HepG2 (cell line): ENCODE measurements at regions not wholly inside any gene's neighbourhood (a gene's known extent, or its start where the extent isn't known, plus 50 kb on each side); places are given as distances from the start of the nearest gene placed in this dataset.

Source experiments
- ATAC-seq: fragments of 200-7000 bp; cut with Tn5 transposase; 3 replicates; pipeline ENCODE4 v1.9.1; 2020; ENCODE audit warnings: mild to moderate bottlenecking, moderate library complexity
- BruUV-seq: library from RNA; stranded (reverse); fragments of 400-500 nt; replicated peaks from 2 replicates; lab custom pipeline; 2021; lab: Mats Ljungman, UMichigan
- CTCF ChIA-PET: fragments of 300-600 bp; formaldehyde crosslinking; extraction: SDS; loops from one replicate; lab custom pipeline; 2021; ENCODE audit warnings: low total read pairs, inconsistent platforms, low intra/inter-chr PET ratio; lab: Yijun Ruan, JAX
- POLR2A ChIA-PET: fragments of 350-600 bp; sonication (Branson Sonifier 250); formaldehyde crosslinking; loops from one replicate; lab custom pipeline; 2020; ENCODE audit warnings: antibody characterized with exemption, inconsistent platforms; lab: Yijun Ruan, JAX
- DNase-seq: peaks from one replicate; pipeline ENCODE4 v3.0.0-alpha.2; 2015; ENCODE audit warnings: low spot score
- FAIRE-seq: peaks from 3 replicates; lab custom pipeline; 2011; peaks lifted over from hg19 to GRCh38; lab: Jason Lieb, UNC
- H2AFZ ChIP-seq: one replicate; pipeline ENCODE4 v1.6.1; 2011; ENCODE audit warnings: low read length, inconsistent platforms
- H3K27ac ChIP-seq: fragments of 300-600 bp; 3 replicates; pipeline ENCODE4 v1.8.0; 2011; ENCODE audit warnings: mixed run types, mild to moderate bottlenecking, mixed read lengths, low read length, inconsistent platforms; ENCODE audit not compliant: insufficient read depth; ENCODE audit errors: extremely low read length
- H3K27me3 ChIP-seq, 2 experiments: fragments of 200-600 bp in 1 of 2; 2 replicates in 1 of 2; 3 replicates in 1 of 2; pipeline versions ENCODE4 v1.6.0 to v1.8.0; 2011; ENCODE audit warnings: low read length in 2 of 2, mild to moderate bottlenecking in 2 of 2, moderate library complexity in 2 of 2, inconsistent platforms in 1 of 2; ENCODE audit not compliant: insufficient read depth in 2 of 2, control insufficient read depth in 1 of 2
- H3K36me3 ChIP-seq, 2 experiments: fragments of 200-600 bp in 1 of 2; replicated peaks in 1 of 2; 2 replicates in 1 of 2; 3 replicates in 1 of 2; pipeline versions ENCODE4 v1.5.1 to v1.8.0; 2011; ENCODE audit warnings: low read length in 2 of 2, inconsistent platforms in 1 of 2; ENCODE audit not compliant: insufficient read depth in 2 of 2, control insufficient read depth in 1 of 2
- H3K4me1 ChIP-seq: 2 replicates; pipeline ENCODE4 v1.5.1; 2012; ENCODE audit warnings: low read length, inconsistent platforms; ENCODE audit not compliant: insufficient read depth
- H3K4me2 ChIP-seq: 2 replicates; pipeline ENCODE4 v1.6.0; 2011; ENCODE audit warnings: low read depth, low read length, inconsistent platforms
- H3K4me3 ChIP-seq, 3 experiments: fragments of 200-600 bp in 1 of 3; sonication (generic), shearing (Covaris generic) in 1 of 3; replicated peaks in 1 of 3; 2 replicates each; pipeline ENCODE4 v1.5.1; 2011 to 2016; ENCODE audit warnings: low read length in 3 of 3, inconsistent platforms in 2 of 3, low read depth in 2 of 3, mild to moderate bottlenecking in 2 of 3, control low read depth in 1 of 3, mixed read lengths in 1 of 3; ENCODE audit not compliant: insufficient read depth in 1 of 3
- H3K79me2 ChIP-seq: one replicate; pipeline ENCODE4 v1.6.1; 2011; ENCODE audit warnings: low read length, inconsistent platforms; ENCODE audit not compliant: insufficient read depth
- H3K9ac ChIP-seq: 2 replicates; pipeline ENCODE4 v1.6.0; 2011; ENCODE audit warnings: mild to moderate bottlenecking, low read depth, low read length, inconsistent platforms; ENCODE audit not compliant: insufficient read depth
- H3K9me3 ChIP-seq: 2 replicates; pipeline ENCODE4 v1.5.1; 2012; ENCODE audit warnings: mild to moderate bottlenecking, low read length
- H4K20me1 ChIP-seq: 2 replicates; pipeline ENCODE4 v1.6.0; 2011; ENCODE audit warnings: inconsistent platforms, mild to moderate bottlenecking, low read length, moderate library complexity; ENCODE audit not compliant: insufficient read depth
- HDAC1 ChIP-seq: sonication (generic); formaldehyde crosslinking; IDR thresholded peaks from 2 replicates; pipeline ENCODE4 v1.5.1; 2020; ENCODE audit warnings: mild to moderate bottlenecking, missing genetic modification reagents
- MAFK ChIP-seq, 2 experiments: IDR thresholded peaks in 1 of 2; conservative IDR thresholded peaks in 1 of 2; 2 replicates each; pipeline ENCODE4 v1.6.1; 2011; ENCODE audit warnings: improper control_type of control experiment in 2 of 2, low read length in 2 of 2
- MED8 ChIP-seq: sonication (generic); formaldehyde crosslinking; IDR thresholded peaks from 2 replicates; pipeline ENCODE4 v1.8.1; 2023; ENCODE audit warnings: mild to moderate bottlenecking, missing genetic modification reagents; ENCODE audit not compliant: insufficient replicate concordance
- PCBP2 ChIP-seq: fragments of 200-400 bp; formaldehyde crosslinking; optimal IDR thresholded peaks from 2 replicates; pipeline ENCODE3; 2018; ENCODE audit warnings: low read length, low read depth; ENCODE audit not compliant: poor library complexity, severe bottlenecking
- REPIN1 ChIP-seq: sonication (generic); formaldehyde crosslinking; IDR thresholded peaks from 2 replicates; pipeline ENCODE4 v1.8.0; 2022; ENCODE audit warnings: missing genetic modification reagents, low read depth, mild to moderate bottlenecking, borderline replicate concordance
- SPEN ChIP-seq: sonication (generic); formaldehyde crosslinking; IDR thresholded peaks from 2 replicates; pipeline ENCODE4 v1.5.1; 2020; ENCODE audit warnings: low read depth, mild to moderate bottlenecking, missing genetic modification reagents
- TEAD2 ChIP-seq: sonication (generic); formaldehyde crosslinking; IDR thresholded peaks from 2 replicates; pipeline ENCODE4 v1.9.0; 2021; ENCODE audit warnings: missing genetic modification reagents
- ZBTB42 ChIP-seq: sonication (generic); formaldehyde crosslinking; IDR thresholded peaks from 2 replicates; pipeline ENCODE4 v1.5.0; 2020; ENCODE audit warnings: mild to moderate bottlenecking, missing genetic modification reagents
- ZFX ChIP-seq: sonication (generic); formaldehyde crosslinking; IDR thresholded peaks from 2 replicates; pipeline ENCODE4 v1.4.0; 2020; ENCODE audit warnings: mild to moderate bottlenecking, low read depth, missing genetic modification reagents, moderate library complexity
- ZNF274 ChIP-seq: sonication (generic); formaldehyde crosslinking; IDR thresholded peaks from 2 replicates; pipeline ENCODE4 v1.5.1; 2020; ENCODE audit warnings: mild to moderate bottlenecking, missing genetic modification reagents
- ZNF331 ChIP-seq: sonication (generic); formaldehyde crosslinking; IDR thresholded peaks from 2 replicates; pipeline ENCODE4 v1.4.0; 2020; ENCODE audit warnings: missing genetic modification reagents
- WGBS: methylation state at CpG from one replicate; pipeline ENCODE4 v1.1.6; 2017; ENCODE audit warnings: low lambda C conversion rate; 5-methylcytosine and 5-hydroxymethylcytosine counted together
- in situ Hi-C: cut with HindIII; loops from 2 replicates; pipeline ENCODE4 v1.10.0; 2017; ENCODE audit warnings: low pct_unique_long_range_greater_than_20kb; ENCODE audit not compliant: extremely low pct_ligation_motif_present
- intact Hi-C: fragments of 100-400 bp; cut with micrococcal nuclease; formaldehyde crosslinking; loops from one replicate; pipeline ENCODE4 v1.10.0; 2022; ENCODE audit not compliant: unreplicated experiment
- TF ChIP-seq, protein P1 (sequence below): sonication (generic); formaldehyde crosslinking; IDR thresholded peaks from 2 replicates; pipeline ENCODE4 v1.4.0; 2020; ENCODE audit warnings: mild to moderate bottlenecking, missing genetic modification reagents
- TF ChIP-seq, protein P2 (sequence below): sonication (generic); formaldehyde crosslinking; IDR thresholded peaks from 2 replicates; pipeline ENCODE4 v1.4.0; 2020; ENCODE audit warnings: missing genetic modification reagents, mild to moderate bottlenecking, borderline replicate concordance
- TF ChIP-seq, protein P3 (sequence below): sonication (generic); formaldehyde crosslinking; IDR thresholded peaks from 2 replicates; pipeline ENCODE4 v1.8.0; 2022; ENCODE audit warnings: mild to moderate bottlenecking, missing genetic modification reagents

DNA sequence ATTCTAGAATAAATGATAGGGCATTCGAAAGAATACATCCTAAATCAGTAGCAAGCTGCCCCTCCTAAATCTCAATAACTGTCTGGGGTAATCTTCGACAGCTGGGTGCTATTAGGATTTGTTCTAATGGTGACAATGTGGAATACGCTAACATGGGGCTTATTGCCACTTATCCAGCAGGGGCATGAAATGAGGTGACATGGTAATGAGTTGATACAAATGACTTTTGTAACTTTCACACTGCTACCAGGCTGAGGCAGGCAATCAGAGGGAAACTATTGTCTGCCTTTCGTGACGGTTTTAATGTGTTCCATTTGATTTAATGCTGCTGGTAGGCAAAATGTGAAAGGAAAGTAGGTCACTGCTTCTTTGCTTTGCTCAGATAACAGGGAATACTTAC lies 1047.4 kb upstream of the PABPC4L start:
- ChIA-PET CTCF (no interaction called here), POLR2A (no interaction called here)
- Histone ChIP-seq H3K4me1 (no peaks in the 10 kb centered on the region), H4K20me1 (no peaks in the 10 kb centered on the region), H3K4me3 (no peak overlapping the region), H3K27ac (no peak overlapping the region), H3K9me3 (no peaks in the 10 kb centered on the region), H3K36me3 (no peaks in the 10 kb centered on the region), H3K79me2 (no peaks in the 10 kb centered on the region), H3K27me3 (no peaks in the 10 kb centered on the region), H2AFZ (no peak overlapping the region), H3K9ac (no peak overlapping the region), H3K4me2 (no peak overlapping the region)
- TF ChIP-seq ZBTB42 (CRISPR knock-in tag) (no peak), TEAD2 (no peak), REPIN1 (CRISPR knock-in tag) (no peak), ZNF331 (CRISPR knock-in tag) (no peak), ZFX (CRISPR knock-in tag) (no peak), MED8 (CRISPR knock-in tag) (no peak), MAFK (conservative IDR thresholded peaks at IDR 0.05 in 1 of 2, IDR thresholded peaks at IDR 0.05 in 1 of 2; ENCODE audit: low read length in 2 of 2) (no peak), HDAC1 (CRISPR knock-in tag) (no peak), ZNF274 (CRISPR knock-in tag) (no peak), SPEN (CRISPR knock-in tag) (no peak), PCBP2 (no peak)
- TF ChIP-seq, protein P1, sequence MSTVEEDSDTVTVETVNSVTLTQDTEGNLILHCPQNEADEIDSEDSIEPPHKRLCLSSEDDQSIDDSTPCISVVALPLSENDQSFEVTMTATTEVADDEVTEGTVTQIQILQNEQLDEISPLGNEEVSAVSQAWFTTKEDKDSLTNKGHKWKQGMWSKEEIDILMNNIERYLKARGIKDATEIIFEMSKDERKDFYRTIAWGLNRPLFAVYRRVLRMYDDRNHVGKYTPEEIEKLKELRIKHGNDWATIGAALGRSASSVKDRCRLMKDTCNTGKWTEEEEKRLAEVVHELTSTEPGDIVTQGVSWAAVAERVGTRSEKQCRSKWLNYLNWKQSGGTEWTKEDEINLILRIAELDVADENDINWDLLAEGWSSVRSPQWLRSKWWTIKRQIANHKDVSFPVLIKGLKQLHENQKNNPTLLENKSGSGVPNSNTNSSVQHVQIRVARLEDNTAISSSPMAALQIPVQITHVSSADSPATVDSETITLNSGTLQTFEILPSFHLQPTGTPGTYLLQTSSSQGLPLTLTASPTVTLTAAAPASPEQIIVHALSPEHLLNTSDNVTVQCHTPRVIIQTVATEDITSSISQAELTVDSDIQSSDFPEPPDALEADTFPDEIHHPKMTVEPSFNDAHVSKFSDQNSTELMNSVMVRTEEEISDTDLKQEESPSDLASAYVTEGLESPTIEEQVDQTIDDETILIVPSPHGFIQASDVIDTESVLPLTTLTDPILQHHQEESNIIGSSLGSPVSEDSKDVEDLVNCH: no peak
- TF ChIP-seq, protein P2, sequence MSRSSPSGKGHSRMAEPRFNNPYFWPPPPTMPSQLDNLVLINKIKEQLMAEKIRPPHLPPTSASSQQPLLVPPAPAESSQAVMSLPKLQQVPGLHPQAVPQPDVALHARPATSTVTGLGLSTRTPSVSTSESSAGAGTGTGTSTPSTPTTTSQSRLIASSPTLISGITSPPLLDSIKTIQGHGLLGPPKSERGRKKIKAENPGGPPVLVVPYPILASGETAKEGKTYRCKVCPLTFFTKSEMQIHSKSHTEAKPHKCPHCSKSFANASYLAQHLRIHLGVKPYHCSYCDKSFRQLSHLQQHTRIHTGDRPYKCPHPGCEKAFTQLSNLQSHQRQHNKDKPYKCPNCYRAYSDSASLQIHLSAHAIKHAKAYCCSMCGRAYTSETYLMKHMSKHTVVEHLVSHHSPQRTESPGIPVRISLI (CRISPR knock-in tag): no peak
- TF ChIP-seq, protein P3, sequence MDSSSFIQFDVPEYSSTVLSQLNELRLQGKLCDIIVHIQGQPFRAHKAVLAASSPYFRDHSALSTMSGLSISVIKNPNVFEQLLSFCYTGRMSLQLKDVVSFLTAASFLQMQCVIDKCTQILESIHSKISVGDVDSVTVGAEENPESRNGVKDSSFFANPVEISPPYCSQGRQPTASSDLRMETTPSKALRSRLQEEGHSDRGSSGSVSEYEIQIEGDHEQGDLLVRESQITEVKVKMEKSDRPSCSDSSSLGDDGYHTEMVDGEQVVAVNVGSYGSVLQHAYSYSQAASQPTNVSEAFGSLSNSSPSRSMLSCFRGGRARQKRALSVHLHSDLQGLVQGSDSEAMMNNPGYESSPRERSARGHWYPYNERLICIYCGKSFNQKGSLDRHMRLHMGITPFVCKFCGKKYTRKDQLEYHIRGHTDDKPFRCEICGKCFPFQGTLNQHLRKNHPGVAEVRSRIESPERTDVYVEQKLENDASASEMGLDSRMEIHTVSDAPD: no peak
- intact Hi-C loops (no loop called here), in situ Hi-C loops (no loop called here)
- no peak for DNase-seq
- no TSS peak for BruUV-seq
- ATAC-seq: no peak
- FAIRE-seq: no peak
- 1% methylated on average over 4 of the region's 5 CpGs for WGBS
